ENCODE measurements at regions not wholly inside any gene's neighbourhood (a gene's known extent, or its start where the extent isn't known, plus 50 kb on each side); places are given as distances from the start of the nearest gene placed in this dataset.
"Not testable (repeated sequence)": the region's sequence is repeated elsewhere in the genome, so short reads cannot be mapped to it uniquely, and the experiment has no call there.

DNA sequence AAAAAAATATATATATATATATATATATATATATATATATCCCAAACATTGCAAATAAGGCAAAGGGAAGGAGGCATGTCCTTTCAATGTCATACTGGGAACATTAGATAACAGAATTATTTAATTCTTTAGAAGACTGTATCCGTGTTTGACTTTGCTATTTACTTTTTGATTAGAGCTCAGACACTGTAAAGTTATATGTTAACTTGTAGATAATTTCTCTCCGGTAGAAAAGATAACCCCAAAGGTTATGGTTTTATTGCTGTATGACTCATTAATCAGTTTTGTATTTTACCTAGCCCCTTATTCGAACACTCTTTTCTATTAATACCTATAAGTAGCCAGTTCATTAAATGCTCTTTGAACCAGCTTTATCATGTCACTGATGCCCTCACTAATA, 150.6 kb upstream of the DUSP21 start:
- intact Hi-C loops (cut with DNase I, micrococcal nuclease), result no loop called here
- ATAC-seq (peak; percentile 96), DNase-seq (no peak)

DNA sequence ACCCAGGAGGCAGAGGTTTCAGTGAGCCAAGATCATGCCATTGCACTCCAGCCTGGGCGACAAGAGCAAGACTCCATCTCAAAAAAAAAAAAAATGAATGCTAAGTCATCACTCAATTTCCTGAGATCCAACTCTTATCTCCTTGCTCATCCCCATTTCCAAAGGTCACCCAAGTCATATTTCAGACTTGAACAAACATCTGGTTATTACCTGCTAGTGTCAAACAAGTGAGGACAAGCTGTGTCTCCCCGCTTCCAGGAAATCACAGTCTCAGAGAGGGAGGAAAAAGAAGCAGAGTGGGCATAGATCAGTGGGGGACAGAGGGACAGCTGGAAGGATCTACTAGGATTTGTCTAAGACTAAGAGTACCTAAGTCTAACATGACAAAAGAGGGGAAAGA, 147.5 kb upstream of the FUNDC1 start:
- no peak for DNase-seq
- intact Hi-C loops (cut with DNase I, micrococcal nuclease), result no loop called here
- no peak for ATAC-seq

DNA sequence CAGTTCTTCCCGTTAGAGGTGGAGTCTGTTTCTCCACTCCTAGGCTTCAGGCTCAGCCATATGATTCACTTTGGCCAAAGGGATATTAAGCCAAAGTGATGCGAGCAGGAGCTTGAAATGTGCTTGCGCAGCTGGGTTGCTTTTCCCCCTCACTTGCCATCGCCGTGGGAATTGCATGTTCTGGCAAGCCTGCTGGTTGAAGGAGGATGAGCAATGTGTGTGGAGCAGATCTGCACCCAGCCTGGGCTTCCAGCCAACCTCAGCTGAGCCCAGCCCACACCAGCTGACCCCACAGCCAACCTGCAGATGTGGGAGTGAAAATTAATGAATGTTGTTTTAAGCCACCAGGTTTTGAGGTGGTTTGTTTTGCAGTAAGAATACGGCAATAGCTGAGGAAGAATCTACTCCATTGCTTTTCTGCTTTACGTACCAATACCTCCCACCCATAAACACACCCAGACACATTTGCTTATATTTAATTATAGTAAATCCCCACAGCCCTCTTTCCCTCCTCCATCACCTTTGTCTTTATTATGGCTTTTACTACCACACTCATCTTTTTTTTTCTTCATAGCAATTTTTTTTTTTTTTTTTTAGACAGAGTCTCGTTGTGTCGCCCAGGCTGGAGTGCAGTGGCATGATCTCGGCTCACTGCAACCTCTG, 132.8 kb upstream of the FUNDC1 start:
- intact Hi-C loops (cut with DNase I, micrococcal nuclease), result no loop called here
- ATAC-seq (peak; percentile 43), DNase-seq (peak; percentile 13 to 30)

DNA sequence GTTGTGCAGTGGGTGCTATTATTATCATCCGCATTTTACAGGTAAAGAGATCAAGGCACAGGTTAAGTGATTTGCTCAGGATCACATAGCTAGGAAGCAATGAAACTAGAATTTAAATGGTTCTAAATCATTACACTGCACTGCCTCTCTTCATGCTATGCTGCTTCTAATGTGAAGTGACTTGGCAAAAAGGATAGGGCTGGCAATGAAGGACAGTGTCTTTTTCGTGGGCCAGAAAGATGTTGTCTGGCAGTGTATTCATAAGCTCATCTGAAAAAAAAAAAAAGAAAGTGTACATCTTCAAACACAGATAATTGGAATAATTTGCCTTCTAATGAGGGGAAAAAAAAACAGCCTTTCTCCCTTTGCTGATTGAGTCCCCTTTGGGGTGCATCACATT, 132.2 kb upstream of the FUNDC1 start:
- DNase-seq (no peak), ATAC-seq (no peak)
- intact Hi-C loops (cut with DNase I, micrococcal nuclease), result no loop called here

DNA sequence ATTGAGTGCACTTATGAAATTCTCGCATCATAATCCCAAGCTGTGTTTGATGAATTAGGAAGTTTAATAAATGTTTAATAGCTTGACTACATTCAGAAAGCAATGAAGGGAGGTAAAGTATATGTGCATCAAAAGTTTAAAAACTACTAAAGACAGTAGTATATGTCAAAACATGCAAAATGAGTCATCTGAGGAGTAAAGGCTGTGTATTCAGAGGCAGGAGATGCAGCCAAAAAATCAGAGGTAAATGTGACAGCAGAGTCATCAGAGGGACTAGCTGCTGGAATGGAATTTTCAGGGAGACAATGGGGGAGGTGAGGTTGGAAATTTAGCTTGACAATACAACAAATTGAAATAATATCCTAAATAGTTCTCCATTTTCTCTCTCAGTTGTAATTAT, 127.0 kb upstream of the FUNDC1 start:
- no peak for ATAC-seq
- intact Hi-C loops (cut with DNase I, micrococcal nuclease), result no loop called here
- no peak for DNase-seq

DNA sequence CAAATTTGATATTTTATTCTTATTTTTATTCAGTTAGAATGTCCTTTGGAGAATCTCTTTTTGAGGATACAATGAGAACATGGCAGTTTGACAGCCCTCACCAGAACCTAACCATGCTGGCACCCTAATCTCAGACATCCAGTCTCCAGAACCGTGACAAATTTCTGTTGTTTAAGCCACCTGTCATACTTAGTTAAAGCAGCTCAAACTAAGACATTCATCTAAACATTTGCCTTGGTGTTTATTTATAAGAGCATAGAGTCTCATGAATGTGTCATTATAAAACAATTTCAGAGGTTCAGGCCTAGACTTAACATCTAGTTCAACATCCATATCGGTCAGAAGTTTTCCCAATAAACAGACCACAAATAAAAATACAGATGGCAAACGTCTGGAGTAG, 125.1 kb upstream of the FUNDC1 start:
- intact Hi-C loops (cut with DNase I, micrococcal nuclease), result no loop called here
- ATAC-seq, result no peak
- DNase-seq, result no peak

DNA sequence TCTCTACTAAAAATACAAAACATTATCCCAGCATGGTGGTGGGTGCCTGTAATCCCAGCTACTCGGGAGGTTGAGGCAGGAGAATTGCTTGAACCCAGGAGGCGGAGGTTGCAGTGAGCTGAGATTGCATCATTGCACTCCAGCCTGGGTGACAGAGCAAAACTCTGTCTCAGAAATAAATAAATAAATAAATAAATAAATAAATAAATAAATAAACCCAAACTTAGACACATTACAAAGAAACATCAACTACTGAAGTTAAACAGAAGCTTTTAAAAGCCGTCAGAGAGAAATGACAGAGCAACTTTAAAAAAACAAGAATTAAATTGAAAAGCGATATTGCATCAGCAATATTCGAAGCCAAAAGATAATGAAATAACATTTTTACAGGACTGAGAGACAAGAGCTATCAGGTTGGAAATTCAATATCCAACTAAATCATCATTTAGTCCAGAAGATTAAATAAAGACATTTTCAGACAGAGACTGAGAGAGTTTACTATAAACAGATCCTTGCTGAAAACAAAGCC, 115.1 kb upstream of the FUNDC1 start:
- intact Hi-C loops (cut with DNase I, micrococcal nuclease); ATAC-seq; DNase-seq: not testable (repeated sequence)

DNA sequence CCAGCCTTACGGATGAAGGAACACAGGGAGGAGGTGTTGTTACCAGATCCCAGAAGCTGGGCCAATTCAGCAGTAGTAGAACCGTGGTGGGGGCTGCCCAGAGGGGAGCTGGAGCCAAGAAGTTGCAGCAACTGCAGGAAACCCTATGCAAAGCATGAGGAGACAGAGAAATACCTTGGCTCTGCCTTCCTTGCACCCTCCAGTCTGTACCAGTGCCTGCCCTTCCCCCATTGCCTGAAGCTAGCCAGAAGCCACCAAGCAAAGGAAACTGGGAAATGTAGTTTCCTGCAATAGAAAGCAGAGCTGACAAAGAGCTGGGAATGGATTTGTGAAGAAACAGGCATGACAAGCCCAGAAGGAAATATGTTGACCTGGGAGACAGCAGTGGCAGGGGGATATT, 108.7 kb upstream of the FUNDC1 start:
- DNase-seq (no peak), ATAC-seq (no peak)

DNA sequence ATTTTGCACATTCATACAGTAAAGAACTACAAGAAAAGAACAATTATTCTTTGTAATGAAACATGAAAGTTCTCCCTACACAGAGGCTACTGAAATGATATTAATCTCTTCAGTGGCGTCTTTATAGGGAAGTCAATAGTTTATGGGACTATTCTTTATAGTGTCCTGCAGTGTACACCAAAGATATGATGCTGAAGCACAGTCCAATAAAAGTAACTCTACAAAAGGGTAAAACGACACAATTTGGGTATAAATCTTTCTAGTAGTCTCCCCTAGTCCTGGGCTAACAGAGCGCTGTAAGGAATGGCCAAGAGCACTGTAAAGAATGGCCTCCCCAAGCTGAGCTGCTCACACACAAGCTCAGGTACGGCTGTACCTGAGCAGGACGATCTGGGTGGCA, 101.1 kb upstream of the FUNDC1 start:
- no peak for ATAC-seq

More for the DNA sequence above, 108.7 kb upstream of the FUNDC1 start:
- intact Hi-C loops (cut with DNase I, micrococcal nuclease), result no loop called here

DNA sequence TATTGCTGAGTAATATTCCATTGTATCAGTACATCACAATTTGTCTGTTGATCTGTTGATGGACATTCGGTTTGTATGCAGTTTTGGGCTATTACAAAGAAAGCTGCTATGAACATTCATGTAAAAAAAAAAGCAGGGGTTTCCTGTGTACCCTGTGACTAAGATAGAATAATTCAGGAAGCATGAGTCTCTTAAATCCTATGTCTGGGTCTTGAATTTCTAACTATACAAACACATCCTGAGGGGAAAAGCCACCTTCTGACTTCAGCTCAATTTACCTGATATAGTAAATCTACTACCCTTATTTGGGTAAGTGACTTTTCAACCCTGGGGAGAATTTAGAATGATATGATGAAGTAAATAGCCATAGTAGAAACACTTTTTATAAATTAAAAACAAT, 94.6 kb upstream of the FUNDC1 start:
- intact Hi-C loops (cut with DNase I, micrococcal nuclease), result no loop called here
- no peak for ATAC-seq
- no peak for DNase-seq

More for the DNA sequence above, 101.1 kb upstream of the FUNDC1 start:
- intact Hi-C loops (cut with DNase I, micrococcal nuclease), result no loop called here
- no peak for DNase-seq

DNA sequence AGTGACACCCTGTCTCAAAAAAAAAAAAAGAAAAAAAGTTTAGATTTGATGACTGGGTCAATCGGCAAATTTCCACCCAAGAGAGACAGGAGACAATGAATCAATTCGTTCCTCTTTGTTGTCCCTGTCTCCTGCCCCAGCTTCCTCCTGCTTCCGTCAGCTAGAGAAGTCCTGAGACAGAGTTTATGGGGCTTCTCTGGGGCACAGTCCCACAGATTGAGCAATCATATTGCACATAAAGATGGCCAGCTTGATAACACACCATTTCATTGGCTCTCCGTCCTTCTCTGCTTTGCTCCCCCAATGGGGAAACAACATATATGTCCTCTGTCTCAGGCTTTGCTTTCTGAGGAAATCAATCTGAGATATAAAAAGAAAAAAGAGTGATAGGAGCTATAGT, 78.4 kb upstream of the FUNDC1 start:
- ATAC-seq (peak; percentile 100), DNase-seq (peak; percentile 10 to 53)
- intact Hi-C loops (cut with DNase I, micrococcal nuclease), result no loop called here

DNA sequence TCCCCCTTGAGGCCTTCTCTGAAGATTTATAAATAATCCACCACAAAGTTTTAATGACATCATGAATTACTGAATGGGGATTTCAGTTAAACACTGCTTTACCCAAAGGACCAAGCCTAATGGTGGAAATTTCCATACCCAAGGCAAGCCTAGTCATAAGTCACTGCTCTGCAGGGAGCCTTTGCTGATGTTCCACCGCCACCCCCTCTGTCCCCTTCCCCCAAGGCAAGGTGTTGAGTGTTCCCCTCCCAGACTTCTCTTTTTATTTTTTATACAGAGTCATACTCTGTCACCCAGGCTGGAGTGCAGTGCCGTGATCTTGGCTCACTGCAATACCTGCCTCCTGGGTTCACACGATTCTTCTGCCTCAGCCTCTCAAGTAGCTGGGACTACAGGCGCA, 76.4 kb upstream of the FUNDC1 start:
- intact Hi-C loops (cut with DNase I, micrococcal nuclease), result no loop called here
- DNase-seq, result no peak
- no peak for ATAC-seq

DNA sequence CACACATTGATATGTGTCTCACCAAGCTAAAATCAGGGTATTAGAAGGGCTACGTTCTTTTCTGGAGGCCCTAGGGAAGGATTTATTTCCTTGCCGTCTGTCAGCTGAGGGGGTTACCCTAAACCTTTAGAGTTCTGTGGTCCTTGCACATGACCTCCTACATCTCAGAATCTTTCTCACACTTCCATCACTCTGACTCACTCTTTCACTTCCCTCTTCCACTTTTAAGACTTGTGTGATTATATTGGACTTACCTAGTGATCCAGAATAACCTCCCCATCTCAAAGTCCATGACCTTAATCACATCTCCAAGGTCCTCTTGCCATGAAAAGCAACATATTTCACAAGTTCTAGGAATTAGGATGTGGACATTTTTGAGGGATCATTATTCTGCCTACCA, 53.6 kb upstream of the FUNDC1 start:
- ATAC-seq (no peak), DNase-seq (no peak)
- intact Hi-C loops (cut with DNase I, micrococcal nuclease), result no loop called here
